ENCODE measurements at regions not wholly inside any gene's neighbourhood (a gene's known extent, or its start where the extent isn't known, plus 50 kb on each side); places are given as distances from the start of the nearest gene placed in this dataset.
A peak's percentile ranks its signal among the peaks of the same experiment; 100 is the strongest.

GRCh38 chr12:31783996-31784645 is 55.3 kb upstream of the AMN1 start:
- H3K9me1 ChIP-seq (ENCODE audit: control insufficient read depth, insufficient read depth, low read length) = no peaks in the 10 kb centered on the region
- no peaks in the 10 kb centered on the region for H3K9me3 ChIP-seq (replicated peaks; ENCODE audit: control insufficient read depth, insufficient read depth, low read depth, low read length)
- H3K27me3 ChIP-seq (ENCODE audit: control insufficient read depth in 2 of 2, insufficient read depth in 2 of 2, low read length in 2 of 2) = no peaks in the 10 kb centered on the region
- H3K36me3 ChIP-seq (ENCODE audit: control insufficient read depth, insufficient read depth, low read length) = no peaks in the 10 kb centered on the region
- no peak overlapping the region for H3K9ac ChIP-seq (ENCODE audit: insufficient read depth in 1 of 2, low read depth in 2 of 2, low read length in 2 of 2)
- 37% methylated on average over 3 of the region's 3 CpGs for WGBS (ENCODE audit: insufficient coverage, low coverage, missing lambda C conversion rate)
- ChIA-PET POLR2A (interaction anchor here (1.6 kb wide), 1 partner anchor 55 kb away, joined by 3 read pairs; the partner anchor contains the start of gene AMN1), CTCF (ENCODE audit: low intra/inter-chr PET ratio) (no interaction called here)
- peak overlapping the region; percentile 69 for H2AFZ ChIP-seq (ENCODE audit: low read depth, low read length)
- no peaks in the 10 kb centered on the region for H4K20me1 ChIP-seq (replicated peaks; ENCODE audit: control insufficient read depth, insufficient read depth, low read length)
- no peak overlapping the region for H3K4me2 ChIP-seq (ENCODE audit: insufficient read depth, low read length)
- FAIRE-seq = peak; percentile 62
- intact Hi-C loops (cut with micrococcal nuclease) = no loop called here
- TF ChIP-seq ZNF133 (CRISPR knock-in tag; IDR thresholded peaks at IDR 0.05) (no peak), ZNF696 (CRISPR knock-in tag; conservative IDR thresholded peaks at IDR 0.05) (no peak), YY1 (IDR thresholded peaks at IDR 0.05; ENCODE audit: borderline replicate concordance in 1 of 3, control insufficient read depth in 1 of 3, extremely low read depth in 1 of 3, insufficient read depth in 3 of 3, insufficient read length in 1 of 3, insufficient replicate concordance in 2 of 3, low read depth in 1 of 3, low read length in 2 of 3) (peak in 1 of 3 experiments; percentile 54), ZNF395 (CRISPR knock-in tag; IDR thresholded peaks at IDR 0.05) (no peak), ZNF311 (CRISPR knock-in tag; IDR thresholded peaks at IDR 0.05) (0 out of 2 replicates have a peak, but pooled peaks have one; percentile 32), ZNF143 (CRISPR knock-in tag; IDR thresholded peaks at IDR 0.05) (no peak), RBM15 (IDR thresholded peaks at IDR 0.05; ENCODE audit: insufficient read depth, low read length) (no peak), HDAC1 (IDR thresholded peaks at IDR 0.05) (no peak), ZSCAN29 (IDR thresholded peaks at IDR 0.05) (no peak), EHMT2 (IDR thresholded peaks at IDR 0.05) (0 out of 2 replicates have a peak, but pooled peaks have one; percentile 7), ETV1 (tag; conservative IDR thresholded peaks at IDR 0.05; ENCODE audit: low read depth) (no peak), DMBX1 (CRISPR knock-in tag; IDR thresholded peaks at IDR 0.05; ENCODE audit: borderline replicate concordance) (0 out of 2 replicates have a peak, but pooled peaks have one; percentile 43)
- H3K4me3 ChIP-seq = no peak overlapping the region
- no TSS peak for BruUV-seq (replicated peaks)
- H3K79me2 ChIP-seq (ENCODE audit: control insufficient read depth, insufficient read depth, low read length) = no peaks in the 10 kb centered on the region
- no peak overlapping the region for H3K27ac ChIP-seq (ENCODE audit: extremely low read depth, low read depth, low read length)
- no peak; the same call in 2 of the 3 replicates for ATAC-seq
- peaks cover 0 to 4% of the 10 kb centered on the region in 2 experiments; a peak in 1 of 5 replicates for H3K4me1 ChIP-seq (replicated peaks in 1 of 2; ENCODE audit: control insufficient read depth in 2 of 2, insufficient read depth in 2 of 2, low read length in 2 of 2)
- in situ Hi-C loops (cut with MboI) = no loop called here
- no peak for DNase-seq (ENCODE audit: extremely low read depth in 1 of 4, low spot score in 3 of 4)

All from K562 (cell line).